ENCODE measurements at regions not wholly inside any gene's neighbourhood (a gene's known extent, or its start where the extent isn't known, plus 50 kb on each side); places are given as distances from the start of the nearest gene placed in this dataset.

DNA sequence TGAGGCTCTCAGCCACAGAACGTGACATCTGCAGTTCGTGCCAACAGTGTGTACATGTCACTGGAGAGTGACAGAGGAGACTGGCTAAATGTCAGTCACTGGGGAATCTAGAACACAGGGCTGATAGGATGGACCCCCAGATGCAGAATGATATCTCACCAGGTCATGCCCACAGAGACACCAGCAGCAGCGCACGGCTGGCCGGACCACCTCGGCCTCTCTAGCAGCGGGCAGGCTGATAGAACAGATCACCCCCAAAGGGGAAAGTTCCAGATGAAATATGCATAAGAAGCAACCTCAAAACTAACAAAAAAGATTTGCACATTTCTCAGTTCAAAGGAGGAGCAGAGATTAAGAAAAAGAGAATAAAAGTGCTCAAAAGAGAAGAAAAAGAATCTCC lies 266.5 kb downstream of the SEC23A start:
- H3K4me2 ChIP-seq (ENCODE audit: low read length): no peak overlapping the region
- intact Hi-C loops (cut with micrococcal nuclease; ENCODE audit: unreplicated experiment): no loop called here
- no peak overlapping the region for H3K4me3 ChIP-seq (ENCODE audit: low read depth, low read length, poor library complexity, severe bottlenecking)
- no peak for DNase-seq (ENCODE audit: low spot score)
- CTCF ChIA-PET (ENCODE audit: unreplicated experiment): no interaction called here
- H2AFZ ChIP-seq (ENCODE audit: low read length): no peak overlapping the region
- no peaks in the 10 kb centered on the region for H3K4me1 ChIP-seq (ENCODE audit: insufficient read depth, low read length, poor library complexity, severe bottlenecking)
- H3K9me2 ChIP-seq (ENCODE audit: insufficient read depth, low read length): no peaks in the 10 kb centered on the region
- H3K36me3 ChIP-seq (ENCODE audit: insufficient read depth, low read length): no peaks in the 10 kb centered on the region
- no peaks in the 10 kb centered on the region for H3K9me3 ChIP-seq (ENCODE audit: low read length)
- POLR2A ChIA-PET: no interaction called here
- no peaks in the 10 kb centered on the region for H4K20me1 ChIP-seq (ENCODE audit: insufficient read depth, low read length)
- H3K79me2 ChIP-seq (ENCODE audit: insufficient read depth, low read depth, low read length): no peaks in the 10 kb centered on the region
- BruUV-seq (replicated peaks): no TSS peak
- TF ChIP-seq EZH2phosphoT487 (IDR thresholded peaks at IDR 0.05; ENCODE audit: borderline replicate concordance, low read depth, low read length): no peak
- TF ChIP-seq, protein P1, sequence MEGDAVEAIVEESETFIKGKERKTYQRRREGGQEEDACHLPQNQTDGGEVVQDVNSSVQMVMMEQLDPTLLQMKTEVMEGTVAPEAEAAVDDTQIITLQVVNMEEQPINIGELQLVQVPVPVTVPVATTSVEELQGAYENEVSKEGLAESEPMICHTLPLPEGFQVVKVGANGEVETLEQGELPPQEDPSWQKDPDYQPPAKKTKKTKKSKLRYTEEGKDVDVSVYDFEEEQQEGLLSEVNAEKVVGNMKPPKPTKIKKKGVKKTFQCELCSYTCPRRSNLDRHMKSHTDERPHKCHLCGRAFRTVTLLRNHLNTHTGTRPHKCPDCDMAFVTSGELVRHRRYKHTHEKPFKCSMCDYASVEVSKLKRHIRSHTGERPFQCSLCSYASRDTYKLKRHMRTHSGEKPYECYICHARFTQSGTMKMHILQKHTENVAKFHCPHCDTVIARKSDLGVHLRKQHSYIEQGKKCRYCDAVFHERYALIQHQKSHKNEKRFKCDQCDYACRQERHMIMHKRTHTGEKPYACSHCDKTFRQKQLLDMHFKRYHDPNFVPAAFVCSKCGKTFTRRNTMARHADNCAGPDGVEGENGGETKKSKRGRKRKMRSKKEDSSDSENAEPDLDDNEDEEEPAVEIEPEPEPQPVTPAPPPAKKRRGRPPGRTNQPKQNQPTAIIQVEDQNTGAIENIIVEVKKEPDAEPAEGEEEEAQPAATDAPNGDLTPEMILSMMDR (conservative IDR thresholded peaks at IDR 0.05; ENCODE audit: low read length): no peak
- no peak overlapping the region for H3K27ac ChIP-seq (ENCODE audit: low read depth, low read length, poor library complexity, severe bottlenecking)

DNA sequence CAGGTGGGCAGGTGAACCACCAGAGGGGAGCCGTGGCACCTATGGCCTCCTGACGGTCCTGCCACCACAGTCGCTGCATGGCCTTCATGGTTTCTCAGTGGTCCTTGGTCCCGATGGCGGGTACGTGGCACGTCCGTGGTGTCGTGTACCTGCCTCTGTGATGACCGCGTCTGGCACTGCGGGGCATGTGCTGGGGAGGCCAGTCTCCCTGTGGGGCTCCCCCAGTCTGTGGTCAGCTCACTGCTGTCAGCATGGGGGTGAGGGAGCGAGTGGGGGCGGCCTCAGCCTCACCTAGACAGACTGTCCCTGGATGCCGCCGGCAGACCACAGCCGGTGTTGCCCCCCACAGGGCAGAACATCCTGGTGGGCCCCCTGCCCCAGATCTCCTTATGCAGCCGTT lies 267.2 kb downstream of the SEC23A start:
- no peak overlapping the region for H3K27ac ChIP-seq (ENCODE audit: low read depth, low read length, poor library complexity, severe bottlenecking)
- CTCF ChIA-PET (ENCODE audit: unreplicated experiment): no interaction called here

GRCh38 chr14:38828183-38828827 lies 274.7 kb downstream of the SEC23A start:
- Histone ChIP-seq H3K4me3 (ENCODE audit: low read depth, low read length, poor library complexity, severe bottlenecking) (no peak overlapping the region), H2AFZ (ENCODE audit: low read length) (no peak overlapping the region), H3K4me1 (ENCODE audit: insufficient read depth, low read length, poor library complexity, severe bottlenecking) (no peaks in the 10 kb centered on the region), H3K9me3 (ENCODE audit: low read length) (no peaks in the 10 kb centered on the region), H3K36me3 (ENCODE audit: insufficient read depth, low read length) (no peaks in the 10 kb centered on the region), H3K4me2 (ENCODE audit: low read length) (no peak overlapping the region), H3K79me2 (ENCODE audit: insufficient read depth, low read depth, low read length) (no peaks in the 10 kb centered on the region), H3K9me2 (ENCODE audit: insufficient read depth, low read length) (no peaks in the 10 kb centered on the region), H3K27ac (ENCODE audit: low read depth, low read length, poor library complexity, severe bottlenecking) (no peak overlapping the region), H4K20me1 (ENCODE audit: insufficient read depth, low read length) (no peaks in the 10 kb centered on the region)
- CTCF ChIA-PET (ENCODE audit: unreplicated experiment): no interaction called here
- no TSS peak for BruUV-seq (replicated peaks)
- intact Hi-C loops (cut with micrococcal nuclease; ENCODE audit: unreplicated experiment): no loop called here
- no peak for TF ChIP-seq EZH2phosphoT487 (IDR thresholded peaks at IDR 0.05; ENCODE audit: borderline replicate concordance, low read depth, low read length)
- TF ChIP-seq, protein P1 (conservative IDR thresholded peaks at IDR 0.05; ENCODE audit: low read length): no peak
- DNase-seq (ENCODE audit: low spot score): no peak
- POLR2A ChIA-PET: interaction anchor here (1.1 kb wide), 1 partner anchor 9 kb away, joined by 4 read pairs; no protein-coding TSS in a partner anchor

More for the DNA sequence above, 267.2 kb downstream of the SEC23A start:
- Histone ChIP-seq H3K4me2 (ENCODE audit: low read length) (no peak overlapping the region), H3K9me3 (ENCODE audit: low read length) (no peaks in the 10 kb centered on the region), H3K4me3 (ENCODE audit: low read depth, low read length, poor library complexity, severe bottlenecking) (no peak overlapping the region), H3K36me3 (ENCODE audit: insufficient read depth, low read length) (no peaks in the 10 kb centered on the region), H3K4me1 (ENCODE audit: insufficient read depth, low read length, poor library complexity, severe bottlenecking) (no peaks in the 10 kb centered on the region), H3K79me2 (ENCODE audit: insufficient read depth, low read depth, low read length) (no peaks in the 10 kb centered on the region), H3K9me2 (ENCODE audit: insufficient read depth, low read length) (no peaks in the 10 kb centered on the region), H2AFZ (ENCODE audit: low read length) (no peak overlapping the region), H4K20me1 (ENCODE audit: insufficient read depth, low read length) (no peaks in the 10 kb centered on the region)
- BruUV-seq (replicated peaks): no TSS peak
- TF ChIP-seq, protein P1 (conservative IDR thresholded peaks at IDR 0.05; ENCODE audit: low read length): no peak
- TF ChIP-seq EZH2phosphoT487 (IDR thresholded peaks at IDR 0.05; ENCODE audit: borderline replicate concordance, low read depth, low read length): no peak
- intact Hi-C loops (cut with micrococcal nuclease; ENCODE audit: unreplicated experiment): no loop called here
- DNase-seq (ENCODE audit: low spot score): no peak
- POLR2A ChIA-PET: no interaction called here

All from OCI-LY7 (cell line).